ENCODE measurements at regions not wholly inside any gene's neighbourhood (a gene's known extent, or its start where the extent isn't known, plus 50 kb on each side); places are given as distances from the start of the nearest gene placed in this dataset.

GRCh38 chrX:138020941-138021340 lies 455.0 kb downstream of the ZIC3 start:
- no peak for TF ChIP-seq CTCF (conservative IDR thresholded peaks at IDR 0.05; ENCODE audit: low read length)
- TF ChIP-seq EZH2phosphoT487 (IDR thresholded peaks at IDR 0.05; ENCODE audit: borderline replicate concordance): no peak
